MM.1S (cell line): ENCODE measurements at regions not wholly inside any gene's neighbourhood (a gene's known extent, or its start where the extent isn't known, plus 50 kb on each side); places are given as distances from the start of the nearest gene placed in this dataset.

Experiments
- EZH2 ChIP-seq: fragments of 300-600 bp; sonication (generic); optimal IDR thresholded peaks from 2 replicates; pipeline ENCODE3; 2017; ENCODE audit warnings: low read depth, mild to moderate bottlenecking, antibody characterized with exemption, low read length, mixed read lengths
- EZH2phosphoT487 ChIP-seq: fragments of 300-600 bp; sonication (generic); IDR thresholded peaks from 2 replicates; pipeline ENCODE4 v1.6.1; 2018; ENCODE audit warnings: antibody characterized with exemption, low read length
- TF ChIP-seq, protein P1 (sequence below): fragments of 300-600 bp; sonication (generic); IDR thresholded peaks from 2 replicates; pipeline ENCODE4 v1.5.1; 2016; ENCODE audit warnings: antibody characterized with exemption, low read length, mixed read lengths

GRCh38 chr9:36750630-36751029, 177.9 kb downstream of the MELK start:
- TF ChIP-seq, protein P1, sequence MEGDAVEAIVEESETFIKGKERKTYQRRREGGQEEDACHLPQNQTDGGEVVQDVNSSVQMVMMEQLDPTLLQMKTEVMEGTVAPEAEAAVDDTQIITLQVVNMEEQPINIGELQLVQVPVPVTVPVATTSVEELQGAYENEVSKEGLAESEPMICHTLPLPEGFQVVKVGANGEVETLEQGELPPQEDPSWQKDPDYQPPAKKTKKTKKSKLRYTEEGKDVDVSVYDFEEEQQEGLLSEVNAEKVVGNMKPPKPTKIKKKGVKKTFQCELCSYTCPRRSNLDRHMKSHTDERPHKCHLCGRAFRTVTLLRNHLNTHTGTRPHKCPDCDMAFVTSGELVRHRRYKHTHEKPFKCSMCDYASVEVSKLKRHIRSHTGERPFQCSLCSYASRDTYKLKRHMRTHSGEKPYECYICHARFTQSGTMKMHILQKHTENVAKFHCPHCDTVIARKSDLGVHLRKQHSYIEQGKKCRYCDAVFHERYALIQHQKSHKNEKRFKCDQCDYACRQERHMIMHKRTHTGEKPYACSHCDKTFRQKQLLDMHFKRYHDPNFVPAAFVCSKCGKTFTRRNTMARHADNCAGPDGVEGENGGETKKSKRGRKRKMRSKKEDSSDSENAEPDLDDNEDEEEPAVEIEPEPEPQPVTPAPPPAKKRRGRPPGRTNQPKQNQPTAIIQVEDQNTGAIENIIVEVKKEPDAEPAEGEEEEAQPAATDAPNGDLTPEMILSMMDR = no peak
- no peak for TF ChIP-seq EZH2
- TF ChIP-seq EZH2phosphoT487 = no peak
